ENCODE measurements at regions not wholly inside any gene's neighbourhood (a gene's known extent, or its start where the extent isn't known, plus 50 kb on each side); places are given as distances from the start of the nearest gene placed in this dataset.
"Not testable (repeated sequence)": the region's sequence is repeated elsewhere in the genome, so short reads cannot be mapped to it uniquely, and the experiment has no call there.

- DNase-seq (ENCODE audit: extremely low read depth, low read depth, low spot score): no peak
These were observed 88.3 kb upstream of the ANTXRL start for GRCh38 chr10:46198516-46198915.

GRCh38 chr10:46202405-46202804 is 84.4 kb upstream of the ANTXRL start:
- DNase-seq (ENCODE audit: extremely low read depth, low read depth, low spot score): not testable (repeated sequence)

- DNase-seq (ENCODE audit: extremely low read depth, low read depth, low spot score): not testable (repeated sequence)
These were observed 82.2 kb upstream of the ANTXRL start for GRCh38 chr10:46204482-46205102.

- not testable (repeated sequence) for DNase-seq (ENCODE audit: extremely low read depth, low read depth, low spot score)
These were observed 76.4 kb upstream of the ANTXRL start for GRCh38 chr10:46210427-46210826.

GRCh38 chr10:46215426-46215825 is 71.4 kb upstream of the ANTXRL start:
- DNase-seq (ENCODE audit: extremely low read depth, low read depth, low spot score): no peak

- DNase-seq (ENCODE audit: extremely low read depth, low read depth, low spot score): no peak
These were observed 70.7 kb upstream of the ANTXRL start for GRCh38 chr10:46216003-46216634.

GRCh38 chr10:46216836-46217751 is 69.7 kb upstream of the ANTXRL start:
- DNase-seq (ENCODE audit: extremely low read depth, low read depth, low spot score): no peak

GRCh38 chr10:46217752-46218453 is 68.9 kb upstream of the ANTXRL start:
- DNase-seq (ENCODE audit: extremely low read depth, low read depth, low spot score): no peak

- no peak for DNase-seq (ENCODE audit: extremely low read depth, low read depth, low spot score)
These were observed 67.9 kb upstream of the ANTXRL start for GRCh38 chr10:46218921-46219320.

GRCh38 chr10:46219431-46219990 is 67.3 kb upstream of the ANTXRL start:
- DNase-seq (ENCODE audit: extremely low read depth, low read depth, low spot score): not testable (repeated sequence)

GRCh38 chr10:46220187-46220586 is 66.6 kb upstream of the ANTXRL start:
- no peak for DNase-seq (ENCODE audit: extremely low read depth, low read depth, low spot score)

GRCh38 chr10:46220872-46221538 is 65.8 kb upstream of the ANTXRL start:
- no peak for DNase-seq (ENCODE audit: extremely low read depth, low read depth, low spot score)

- DNase-seq (ENCODE audit: extremely low read depth, low read depth, low spot score): no peak
These were observed 64.3 kb upstream of the ANTXRL start for GRCh38 chr10:46222364-46222935.

- no peak for DNase-seq (ENCODE audit: extremely low read depth, low read depth, low spot score)
These were observed 63.7 kb upstream of the ANTXRL start for GRCh38 chr10:46223064-46223480.

GRCh38 chr10:46223626-46224413 is 63.0 kb upstream of the ANTXRL start:
- no peak for DNase-seq (ENCODE audit: extremely low read depth, low read depth, low spot score)

- no peak for DNase-seq (ENCODE audit: extremely low read depth, low read depth, low spot score)
These were observed 62.4 kb upstream of the ANTXRL start for GRCh38 chr10:46224414-46224682.

- no peak for DNase-seq (ENCODE audit: extremely low read depth, low read depth, low spot score)
These were observed 61.2 kb upstream of the ANTXRL start for GRCh38 chr10:46225597-46225996.

- no peak for DNase-seq (ENCODE audit: extremely low read depth, low read depth, low spot score)
These were observed 60.6 kb upstream of the ANTXRL start for GRCh38 chr10:46226232-46226631.

- no peak for DNase-seq (ENCODE audit: extremely low read depth, low read depth, low spot score)
These were observed 59.8 kb upstream of the ANTXRL start for GRCh38 chr10:46226900-46227558.
